GM12878 (cell line): ENCODE measurements at regions not wholly inside any gene's neighbourhood (a gene's known extent, or its start where the extent isn't known, plus 50 kb on each side); places are given as distances from the start of the nearest gene placed in this dataset.

Experiments
- ATAC-seq: fragments of 200-7000 bp; cut with Tn5 transposase; 3 replicates; pipeline ENCODE4 v1.9.1; 2020; ENCODE audit warnings: mild to moderate bottlenecking, moderate library complexity
- BruUV-seq: library from RNA; stranded (reverse); fragments of 400-500 nt; replicated peaks from 2 replicates; lab custom pipeline; 2021; lab: Mats Ljungman, UMichigan
- CTCF ChIA-PET: fragments of 300-600 bp; sonication (Branson Sonifier 250); formaldehyde crosslinking; extraction: SDS; loops from one replicate; lab custom pipeline; 2021; ENCODE audit warnings: inconsistent platforms; lab: Yijun Ruan, JAX
- POLR2A ChIA-PET: fragments of 350-600 bp; formaldehyde crosslinking; extraction: SDS; loops from one replicate; lab custom pipeline; 2021; ENCODE audit warnings: inconsistent platforms; lab: Charles Lee
- RAD21 ChIA-PET: fragments of 300-600 bp; sonication (Branson Sonifier 250); formaldehyde crosslinking; loops from one replicate; lab custom pipeline; 2023; ENCODE audit warnings: antibody characterized with exemption; ENCODE audit not compliant: unreplicated experiment; lab: Charles Lee
- SMC1A ChIA-PET: fragments of 300-600 bp; sonication (Branson Sonifier 250); formaldehyde crosslinking; loops from one replicate; lab custom pipeline; 2023; ENCODE audit not compliant: unreplicated experiment, uncharacterized antibody; lab: Charles Lee
- DNase-seq: peaks from one replicate; pipeline ENCODE4 v3.0.0-alpha.2; 2011; ENCODE audit warnings: low read depth, low spot score
- FAIRE-seq: peaks from 3 replicates; lab custom pipeline; 2011; peaks lifted over from hg19 to GRCh38; lab: Jason Lieb, UNC
- H2AFZ ChIP-seq: 2 replicates; pipeline ENCODE4 v1.6.0; 2011; ENCODE audit warnings: low read depth, low read length, control low read depth; ENCODE audit not compliant: control insufficient read depth
- H3K27ac ChIP-seq: 2 replicates; pipeline ENCODE4 v1.5.1; 2011; ENCODE audit warnings: control low read depth; ENCODE audit not compliant: control insufficient read depth, insufficient read depth
- H3K27me3 ChIP-seq, 2 experiments: replicated peaks in 1 of 2; 2 replicates each; pipeline versions ENCODE4 v1.6.0 to v1.6.1; 2011; ENCODE audit warnings: low read length in 1 of 2; ENCODE audit not compliant: control insufficient read depth in 2 of 2, insufficient read depth in 2 of 2
- H3K36me3 ChIP-seq, 2 experiments: 2 replicates each; pipeline ENCODE4 v1.5.1; 2011; ENCODE audit warnings: low read length in 1 of 2; ENCODE audit not compliant: control insufficient read depth in 2 of 2, insufficient read depth in 2 of 2
- H3K4me1 ChIP-seq: 2 replicates; pipeline ENCODE4 v1.6.1; 2011; ENCODE audit warnings: mild to moderate bottlenecking, low read length, moderate library complexity, mixed read lengths; ENCODE audit not compliant: control insufficient read depth, insufficient read depth
- H3K4me2 ChIP-seq: 2 replicates; pipeline ENCODE4 v1.6.0; 2011; ENCODE audit warnings: control low read depth; ENCODE audit not compliant: control insufficient read depth, insufficient read depth
- H3K4me3 ChIP-seq: fragments of 200-600 bp; sonication (generic); 2 replicates; pipeline ENCODE4 v1.5.1; 2016
- H3K79me2 ChIP-seq: 2 replicates; pipeline ENCODE4 v1.6.0; 2011; ENCODE audit warnings: low read length; ENCODE audit not compliant: control insufficient read depth, insufficient read depth
- H3K9ac ChIP-seq: 2 replicates; pipeline ENCODE4 v1.8.0; 2011; ENCODE audit warnings: low read length, control low read depth, mixed read lengths; ENCODE audit not compliant: control insufficient read depth, insufficient read depth
- H3K9me3 ChIP-seq: replicated peaks from 3 replicates; pipeline ENCODE4 v1.5.1; 2011; ENCODE audit warnings: mild to moderate bottlenecking, low read length; ENCODE audit not compliant: control insufficient read depth, insufficient read depth
- H4K20me1 ChIP-seq: 2 replicates; pipeline ENCODE4 v1.6.0; 2011; ENCODE audit not compliant: control insufficient read depth, insufficient read depth
- CBFB ChIP-seq: IDR thresholded peaks from 2 replicates; pipeline ENCODE4 v1.6.1; 2016; ENCODE audit warnings: antibody characterized with exemption, low read depth
- CEBPZ ChIP-seq: fragments of 150-350 bp; IDR thresholded peaks from 2 replicates; pipeline ENCODE4 v1.6.1; 2016; ENCODE audit warnings: low read depth, low read length
- GATAD2B ChIP-seq: fragments of 450-650 bp; conservative IDR thresholded peaks from 2 replicates; pipeline ENCODE4 v1.6.1; 2017; ENCODE audit warnings: low read depth, mild to moderate bottlenecking, moderate library complexity
- HDAC2 ChIP-seq: fragments of 200-600 bp; sonication (generic); IDR thresholded peaks from 2 replicates; pipeline ENCODE4 v1.6.1; 2017
- IKZF1 ChIP-seq: fragments of 450-650 bp; conservative IDR thresholded peaks from 2 replicates; pipeline ENCODE4 v1.6.1; 2017; ENCODE audit warnings: antibody characterized with exemption, mild to moderate bottlenecking
- MEF2B ChIP-seq: fragments of 450-650 bp; IDR thresholded peaks from 2 replicates; pipeline ENCODE4 v1.6.1; 2018; ENCODE audit warnings: mild to moderate bottlenecking, moderate library complexity; ENCODE audit not compliant: partially characterized antibody, poor library complexity, severe bottlenecking
- NR2F1 ChIP-seq: fragments of 450-650 bp; conservative IDR thresholded peaks from 2 replicates; pipeline ENCODE4 v1.6.1; 2017; ENCODE audit warnings: mild to moderate bottlenecking
- PML ChIP-seq: IDR thresholded peaks from 2 replicates; pipeline ENCODE4 v1.6.1; 2012; ENCODE audit warnings: low read length, inconsistent platforms
- RAD21 ChIP-seq: IDR thresholded peaks from 2 replicates; pipeline ENCODE4 v1.6.1; 2011; ENCODE audit warnings: mild to moderate bottlenecking, low read depth, low read length, moderate library complexity; ENCODE audit not compliant: insufficient read depth
- RELA ChIP-seq: fragments of 450-650 bp; IDR thresholded peaks from 2 replicates; pipeline ENCODE4 v1.8.0; 2014; ENCODE audit warnings: borderline replicate concordance; ENCODE audit not compliant: partially characterized antibody
- RELB ChIP-seq: fragments of 450-650 bp; IDR thresholded peaks from 2 replicates; pipeline ENCODE4 v1.6.1; 2017; ENCODE audit warnings: low read depth, mild to moderate bottlenecking, moderate library complexity
- RUNX3 ChIP-seq: IDR thresholded peaks from 2 replicates; pipeline ENCODE4 v1.6.1; 2012; ENCODE audit warnings: low read length, inconsistent platforms
- WGBS: methylation state at CpG from one replicate; pipeline ENCODE4 v1.1.6; 2016; ENCODE audit warnings: low lambda C conversion rate; ENCODE audit not compliant: insufficient replicate concordance, insufficient coverage; ENCODE audit errors: missing lambda C conversion rate; 5-methylcytosine and 5-hydroxymethylcytosine counted together
- in situ Hi-C: fragments of 300-500 bp; cut with MboI; formaldehyde crosslinking; loops from 9 replicates; pipeline ENCODE4 v1.14.3; 2018; ENCODE audit warnings: mixed read lengths
- intact Hi-C: fragments of 100-400 bp; cut with micrococcal nuclease; formaldehyde crosslinking; loops from one replicate; pipeline ENCODE4 v1.14.2; 2022; ENCODE audit not compliant: unreplicated experiment
- TF ChIP-seq, protein P1 (sequence below): IDR thresholded peaks from 2 replicates; pipeline ENCODE4 v1.6.1; 2011; ENCODE audit warnings: borderline replicate concordance, low read depth, mild to moderate bottlenecking, moderate library complexity, low read length; ENCODE audit not compliant: insufficient read depth, poor library complexity, severe bottlenecking

DNA sequence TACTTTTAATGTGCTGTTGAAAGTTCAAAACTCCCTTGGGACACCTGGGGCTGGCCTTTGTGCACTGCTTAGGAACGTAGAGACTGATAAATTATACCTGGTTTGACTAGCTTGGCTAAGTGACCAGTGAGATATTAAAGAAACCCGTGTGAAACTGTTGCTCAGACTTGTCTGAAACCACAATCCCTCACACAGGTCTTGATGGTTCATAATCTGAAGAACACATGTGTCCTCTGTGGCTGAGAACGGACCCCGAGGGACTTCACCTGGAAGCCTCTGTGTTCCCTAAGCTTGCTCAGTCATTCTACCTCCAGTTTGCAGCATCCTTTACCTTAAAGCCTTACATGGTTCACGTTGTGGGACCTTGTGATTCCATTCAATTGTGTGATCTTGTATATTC lies 218.8 kb downstream of the CBLN2 start:
- no TSS peak for BruUV-seq
- H3K79me2 ChIP-seq, result no peaks in the 10 kb centered on the region
- no peaks in the 10 kb centered on the region for H3K4me1 ChIP-seq
- H4K20me1 ChIP-seq, result no peaks in the 10 kb centered on the region
- no peak overlapping the region for H3K4me3 ChIP-seq
- H3K4me2 ChIP-seq, result no peak overlapping the region
- ATAC-seq (peak; percentile 50), DNase-seq (no peak)
- H3K9ac ChIP-seq, result no peak overlapping the region
- H3K36me3 ChIP-seq, result no peaks in the 10 kb centered on the region
- POLR2A ChIA-PET, result no interaction called here
- H3K27ac ChIP-seq, result no peak overlapping the region
- 4% methylated on average over 5 of the region's 5 CpGs for WGBS
- CTCF ChIA-PET, result interaction anchor here (0.8 kb wide), 1 partner anchor 25 kb away, joined by 3 read pairs; no protein-coding TSS in a partner anchor
- H2AFZ ChIP-seq, result no peak overlapping the region
- SMC1A ChIA-PET, result interaction anchor here (0.9 to 1.4 kb wide), 3 partner anchors 13 to 237 kb away, joined by 3 to 5 read pairs (median 3); no protein-coding TSS in a partner anchor
- intact Hi-C loops, result loop anchor here (1.0 kb wide), 1 partner anchor 42 kb away; no protein-coding TSS in a partner anchor
- H3K9me3 ChIP-seq, result no peaks in the 10 kb centered on the region
- TF ChIP-seq RELB (0 out of 2 replicates have a peak, but pooled peaks have one; percentile 14), HDAC2 (no peak), PML (no peak), GATAD2B (peak; percentile 77), RELA (no peak), NR2F1 (peak; percentile 71; the same call in 1 of the 2 replicates), CEBPZ (no peak), RAD21 (no peak), IKZF1 (peak; percentile 30; the same call in 1 of the 2 replicates), MEF2B (peak; percentile 89), RUNX3 (peak; percentile 45; the same call in 1 of the 2 replicates), CBFB (no peak)
- TF ChIP-seq, protein P1, sequence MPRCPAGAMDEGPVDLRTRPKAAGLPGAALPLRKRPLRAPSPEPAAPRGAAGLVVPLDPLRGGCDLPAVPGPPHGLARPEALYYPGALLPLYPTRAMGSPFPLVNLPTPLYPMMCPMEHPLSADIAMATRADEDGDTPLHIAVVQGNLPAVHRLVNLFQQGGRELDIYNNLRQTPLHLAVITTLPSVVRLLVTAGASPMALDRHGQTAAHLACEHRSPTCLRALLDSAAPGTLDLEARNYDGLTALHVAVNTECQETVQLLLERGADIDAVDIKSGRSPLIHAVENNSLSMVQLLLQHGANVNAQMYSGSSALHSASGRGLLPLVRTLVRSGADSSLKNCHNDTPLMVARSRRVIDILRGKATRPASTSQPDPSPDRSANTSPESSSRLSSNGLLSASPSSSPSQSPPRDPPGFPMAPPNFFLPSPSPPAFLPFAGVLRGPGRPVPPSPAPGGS, result peak; percentile 46
- TF ChIP-seq, all 136 proteins: peak for 7
- in situ Hi-C loops, result no loop called here
- H3K27me3 ChIP-seq, result no peaks in the 10 kb centered on the region
- RAD21 ChIA-PET, result interaction anchor here (0.6 to 1.0 kb wide), 2 partner anchors 18 to 57 kb away, joined by 3 read pairs; no protein-coding TSS in a partner anchor
- no peak for FAIRE-seq
